ENCODE measurements at regions not wholly inside any gene's neighbourhood (a gene's known extent, or its start where the extent isn't known, plus 50 kb on each side); places are given as distances from the start of the nearest gene placed in this dataset.

DNA sequence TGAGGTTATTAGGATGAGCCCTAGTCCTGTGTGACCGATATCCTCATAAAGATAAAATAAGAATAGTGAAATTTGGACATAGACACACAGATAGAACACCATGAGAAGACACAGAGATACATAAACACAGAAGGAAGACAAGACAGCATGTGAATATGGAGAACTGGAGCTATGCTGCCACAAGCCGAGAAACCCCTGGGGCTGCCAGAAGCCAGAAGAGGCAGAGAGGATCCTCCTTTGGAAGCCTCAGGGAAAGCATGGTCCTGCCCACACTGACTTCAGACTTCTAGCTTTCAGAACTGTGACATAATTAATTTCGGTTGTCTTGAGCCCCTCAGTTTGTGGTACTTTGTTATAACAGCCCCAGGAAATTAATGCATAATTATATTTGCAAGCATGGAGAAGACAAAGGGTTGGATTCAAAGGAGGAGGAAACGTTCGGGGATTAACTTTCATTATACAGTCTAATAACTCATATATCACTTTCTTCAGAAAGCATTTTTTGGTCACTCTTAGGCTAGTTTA is 1501.8 kb upstream of the FLRT2 start:
- H3K36me3 ChIP-seq (ENCODE audit: insufficient read depth, low read length), result no peaks in the 10 kb centered on the region
- H3K4me3 ChIP-seq (ENCODE audit: low read length), result no peak overlapping the region
- no peak overlapping the region for H3K27ac Mint-ChIP-seq
- peaks cover 8% of the 10 kb centered on the region for H3K9me3 Mint-ChIP-seq
- no peak for DNase-seq
- no peak overlapping the region for H3K27ac ChIP-seq (ENCODE audit: low read depth in 1 of 2, low read length in 2 of 2)
- ChIA-PET CTCF (no interaction called here), POLR2A (no interaction called here)
- H3K9me3 ChIP-seq (ENCODE audit: control insufficient read depth in 1 of 2, insufficient read depth in 1 of 2, low read length in 2 of 2), result no peaks in the 10 kb centered on the region
- no peaks in the 10 kb centered on the region for H3K4me1 Mint-ChIP-seq (ENCODE audit: low read depth)
- H3K27me3 Mint-ChIP-seq, result no peaks in the 10 kb centered on the region
- no peaks in the 10 kb centered on the region for H3K36me3 Mint-ChIP-seq (ENCODE audit: low read depth)
- ATAC-seq (ENCODE audit: poor library complexity), result no peak
- TF ChIP-seq, protein P1, sequence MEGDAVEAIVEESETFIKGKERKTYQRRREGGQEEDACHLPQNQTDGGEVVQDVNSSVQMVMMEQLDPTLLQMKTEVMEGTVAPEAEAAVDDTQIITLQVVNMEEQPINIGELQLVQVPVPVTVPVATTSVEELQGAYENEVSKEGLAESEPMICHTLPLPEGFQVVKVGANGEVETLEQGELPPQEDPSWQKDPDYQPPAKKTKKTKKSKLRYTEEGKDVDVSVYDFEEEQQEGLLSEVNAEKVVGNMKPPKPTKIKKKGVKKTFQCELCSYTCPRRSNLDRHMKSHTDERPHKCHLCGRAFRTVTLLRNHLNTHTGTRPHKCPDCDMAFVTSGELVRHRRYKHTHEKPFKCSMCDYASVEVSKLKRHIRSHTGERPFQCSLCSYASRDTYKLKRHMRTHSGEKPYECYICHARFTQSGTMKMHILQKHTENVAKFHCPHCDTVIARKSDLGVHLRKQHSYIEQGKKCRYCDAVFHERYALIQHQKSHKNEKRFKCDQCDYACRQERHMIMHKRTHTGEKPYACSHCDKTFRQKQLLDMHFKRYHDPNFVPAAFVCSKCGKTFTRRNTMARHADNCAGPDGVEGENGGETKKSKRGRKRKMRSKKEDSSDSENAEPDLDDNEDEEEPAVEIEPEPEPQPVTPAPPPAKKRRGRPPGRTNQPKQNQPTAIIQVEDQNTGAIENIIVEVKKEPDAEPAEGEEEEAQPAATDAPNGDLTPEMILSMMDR (IDR thresholded peaks at IDR 0.05), result no peak
- no peak overlapping the region for H3K4me3 Mint-ChIP-seq
- no peaks in the 10 kb centered on the region for H3K4me1 ChIP-seq (ENCODE audit: insufficient read depth, low read length)
- intact Hi-C loops (cut with DNase I, micrococcal nuclease), result no loop called here
- no peaks in the 10 kb centered on the region for H3K27me3 ChIP-seq (ENCODE audit: control insufficient read depth in 1 of 2, insufficient read depth in 2 of 2, low read length in 2 of 2)

GRCh38 chr14:84029246-84029645 is 1500.7 kb upstream of the FLRT2 start:
- Mint-ChIP-seq H3K4me3 (no peak overlapping the region), H3K4me1 (ENCODE audit: low read depth) (no peaks in the 10 kb centered on the region), H3K36me3 (ENCODE audit: low read depth) (no peaks in the 10 kb centered on the region), H3K27me3 (no peaks in the 10 kb centered on the region), H3K9me3 (peaks cover 3% of the 10 kb centered on the region), H3K27ac (no peak overlapping the region)
- TF ChIP-seq, protein P1 (IDR thresholded peaks at IDR 0.05), result no peak
- intact Hi-C loops (cut with DNase I, micrococcal nuclease), result no loop called here
- H3K4me1 ChIP-seq (ENCODE audit: insufficient read depth, low read length), result no peaks in the 10 kb centered on the region
- CTCF ChIA-PET, result no interaction called here
- DNase-seq (no peak), ATAC-seq (ENCODE audit: poor library complexity) (no peak)
- H3K4me3 ChIP-seq (ENCODE audit: low read length), result no peak overlapping the region
- H3K36me3 ChIP-seq (ENCODE audit: insufficient read depth, low read length), result no peaks in the 10 kb centered on the region
- H3K27me3 ChIP-seq (ENCODE audit: control insufficient read depth in 1 of 2, insufficient read depth in 2 of 2, low read length in 2 of 2), result no peaks in the 10 kb centered on the region
- H3K27ac ChIP-seq (ENCODE audit: low read depth in 1 of 2, low read length in 2 of 2), result no peak overlapping the region
- POLR2A ChIA-PET, result no interaction called here
- no peaks in the 10 kb centered on the region for H3K9me3 ChIP-seq (ENCODE audit: control insufficient read depth in 1 of 2, insufficient read depth in 1 of 2, low read length in 2 of 2)

GRCh38 chr14:84029720-84030119 is 1500.2 kb upstream of the FLRT2 start:
- Histone ChIP-seq H3K4me3 (ENCODE audit: low read length) (no peak overlapping the region), H3K27me3 (ENCODE audit: control insufficient read depth in 1 of 2, insufficient read depth in 2 of 2, low read length in 2 of 2) (no peaks in the 10 kb centered on the region), H3K4me1 (ENCODE audit: insufficient read depth, low read length) (no peaks in the 10 kb centered on the region), H3K9me3 (ENCODE audit: control insufficient read depth in 1 of 2, insufficient read depth in 1 of 2, low read length in 2 of 2) (no peaks in the 10 kb centered on the region), H3K27ac (ENCODE audit: low read depth in 1 of 2, low read length in 2 of 2) (no peak overlapping the region), H3K36me3 (ENCODE audit: insufficient read depth, low read length) (no peaks in the 10 kb centered on the region)
- H3K4me3 Mint-ChIP-seq, result no peak overlapping the region
- intact Hi-C loops (cut with DNase I, micrococcal nuclease), result no loop called here
- no peaks in the 10 kb centered on the region for H3K4me1 Mint-ChIP-seq (ENCODE audit: low read depth)
- no peaks in the 10 kb centered on the region for H3K27me3 Mint-ChIP-seq
- TF ChIP-seq, protein P1 (IDR thresholded peaks at IDR 0.05), result no peak
- ChIA-PET CTCF (no interaction called here), POLR2A (no interaction called here)
- DNase-seq (no peak), ATAC-seq (ENCODE audit: poor library complexity) (no peak)
- no peaks in the 10 kb centered on the region for H3K36me3 Mint-ChIP-seq (ENCODE audit: low read depth)
- H3K9me3 Mint-ChIP-seq, result peaks cover 3% of the 10 kb centered on the region
- H3K27ac Mint-ChIP-seq, result no peak overlapping the region

Measured in CD4-positive, alpha-beta T cell (primary cell).